HTR-8/SVneo (cell line): ENCODE measurements at regions not wholly inside any gene's neighbourhood (a gene's known extent, or its start where the extent isn't known, plus 50 kb on each side); places are given as distances from the start of the nearest gene placed in this dataset.
"Not testable (repeated sequence)": the region's sequence is repeated elsewhere in the genome, so short reads cannot be mapped to it uniquely, and the experiment has no call there.

Source experiments
- DNase-seq: peaks from one replicate; pipeline ENCODE4 v3.0.0; 2011; ENCODE audit warnings: low spot score, mixed read lengths; ENCODE audit not compliant: insufficient read length
- FAIRE-seq: peaks from 2 replicates; lab custom pipeline; 2011; peaks lifted over from hg19 to GRCh38; lab: Jason Lieb, UNC

DNA sequence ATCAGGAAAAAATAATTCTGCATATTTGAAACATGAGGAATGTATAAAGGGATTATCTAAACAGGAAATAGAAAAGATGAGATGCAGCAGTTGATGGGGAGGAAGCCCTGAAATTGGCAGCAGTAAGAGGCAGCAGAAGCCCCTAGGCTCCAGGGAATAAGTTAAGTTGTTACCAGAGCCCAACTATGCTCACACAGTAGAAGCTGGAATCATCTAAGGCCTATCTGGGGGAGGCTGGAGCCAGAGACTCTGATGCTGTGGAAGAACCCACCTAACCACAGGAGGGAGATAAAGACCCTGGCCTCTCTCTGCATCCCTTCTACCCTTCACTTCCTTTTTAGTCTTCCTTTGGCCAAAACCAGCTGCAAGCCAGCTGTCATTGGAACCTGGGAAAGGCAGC lies 519.7 kb downstream of the DIPK2A start:
- no peak for DNase-seq
- no peak for FAIRE-seq

- not testable (repeated sequence) for FAIRE-seq, DNase-seq
Observed at GRCh38 chr3:144494651-144495050, 523.0 kb downstream of the DIPK2A start.

- no peak for FAIRE-seq
Observed at GRCh38 chr3:144496141-144496835, 524.7 kb downstream of the DIPK2A start.

GRCh38 chr3:144497452-144497851 lies 525.8 kb downstream of the DIPK2A start:
- FAIRE-seq (no peak), DNase-seq (no peak)

More at GRCh38 chr3:144496141-144496835, 524.7 kb downstream of the DIPK2A start:
- DNase-seq, result no peak

DNA sequence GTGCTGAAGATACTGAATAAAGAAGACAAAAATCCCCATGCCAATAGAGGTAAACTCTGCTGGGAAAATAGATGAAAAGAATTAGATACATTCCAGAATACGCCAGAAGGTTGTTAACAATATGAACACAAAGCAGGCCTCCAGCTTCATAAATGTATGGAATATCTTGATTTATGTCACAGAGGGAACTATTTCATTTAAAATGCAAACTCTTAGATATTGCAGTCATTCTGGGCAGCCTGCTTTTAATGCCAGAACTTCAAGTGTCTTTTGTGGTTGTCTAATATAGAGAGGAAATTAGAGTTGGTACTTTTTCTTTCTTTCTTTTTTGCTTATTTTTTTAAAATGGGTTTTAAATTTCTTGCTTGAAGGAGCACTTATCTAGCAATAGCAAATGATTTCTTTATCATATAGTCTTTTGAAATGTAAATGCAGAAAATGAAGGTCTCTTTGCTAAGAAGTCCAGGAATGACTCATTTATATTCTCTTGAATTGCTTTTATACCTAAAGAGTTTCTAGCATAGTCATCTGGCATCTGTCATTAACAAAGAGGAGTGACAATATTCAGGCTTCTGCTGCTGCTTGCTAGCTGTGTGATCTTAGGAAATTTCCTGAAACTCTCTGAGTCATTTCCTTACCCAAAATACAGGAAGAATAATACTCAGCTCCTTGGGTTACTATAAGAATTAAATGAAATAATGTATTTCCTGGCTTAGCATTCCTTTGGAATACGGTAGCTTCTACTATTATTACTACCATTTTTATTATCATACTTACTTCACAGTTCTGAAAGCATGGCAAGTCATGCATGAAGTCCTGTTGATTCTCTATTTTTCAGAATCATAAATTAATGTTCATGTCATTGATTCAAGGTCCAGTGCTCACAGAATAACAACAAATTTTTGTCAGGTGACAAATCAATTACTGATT lies 527.6 kb downstream of the DIPK2A start:
- DNase-seq (no peak), FAIRE-seq (no peak)

DNA sequence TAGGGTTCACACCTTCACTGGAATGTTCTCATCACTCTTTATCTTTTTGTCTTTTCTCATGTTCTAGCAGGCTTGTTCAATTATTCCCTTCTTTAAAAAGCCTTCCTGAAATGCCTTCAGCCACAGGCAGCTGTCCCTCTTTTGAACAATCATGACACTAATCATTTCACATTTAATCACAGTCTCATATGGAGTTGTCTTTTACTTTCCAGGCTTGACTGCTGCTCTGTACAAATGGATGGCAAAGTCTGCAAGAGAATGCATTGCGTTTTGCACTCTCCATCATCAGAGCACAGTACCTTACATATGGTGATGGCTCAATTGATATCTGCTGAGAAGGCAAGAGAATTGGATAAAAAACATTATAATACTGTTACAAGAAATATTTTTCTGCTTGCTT lies 529.8 kb downstream of the DIPK2A start:
- DNase-seq, result no peak
- no peak for FAIRE-seq

DNA sequence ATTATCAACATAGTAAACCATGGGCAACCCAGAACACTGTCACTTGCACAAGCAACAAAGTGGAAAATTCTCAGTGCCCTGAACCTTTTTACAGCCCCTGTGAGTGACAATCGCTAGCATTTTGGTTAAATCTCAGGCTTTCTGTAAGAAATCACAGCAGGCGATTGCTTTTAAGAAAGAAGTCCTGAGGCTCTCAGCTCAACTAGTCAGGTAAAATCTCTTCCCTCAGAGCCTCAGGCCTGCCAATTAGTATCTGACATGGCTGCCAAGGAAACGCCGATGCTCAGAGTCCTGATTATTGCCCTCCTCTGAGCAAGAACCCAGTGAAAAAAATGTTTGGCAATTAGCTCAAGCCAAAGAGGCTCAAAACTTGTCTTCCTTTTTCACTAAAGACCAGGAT lies 530.8 kb downstream of the DIPK2A start:
- no peak for DNase-seq
- FAIRE-seq, result no peak

DNA sequence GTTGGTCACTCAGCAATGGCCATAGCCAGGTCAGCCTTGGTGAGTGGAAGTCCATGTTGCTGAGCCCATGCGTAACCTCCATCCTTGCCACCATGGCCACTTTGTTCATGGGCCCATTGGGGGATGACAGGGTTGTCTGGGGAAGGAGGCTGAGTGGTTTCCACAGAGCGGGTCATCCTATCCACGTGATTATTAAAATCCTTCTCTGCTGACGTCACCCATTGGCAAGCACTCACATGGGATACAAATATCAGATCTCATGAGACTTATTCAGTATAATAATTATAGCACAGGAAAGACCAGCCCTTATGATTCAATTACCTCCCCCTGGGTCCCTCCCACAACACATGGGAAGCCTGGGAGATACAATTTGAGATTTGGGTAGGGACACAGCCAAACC lies 534.8 kb downstream of the DIPK2A start:
- not testable (repeated sequence) for DNase-seq, FAIRE-seq

DNA sequence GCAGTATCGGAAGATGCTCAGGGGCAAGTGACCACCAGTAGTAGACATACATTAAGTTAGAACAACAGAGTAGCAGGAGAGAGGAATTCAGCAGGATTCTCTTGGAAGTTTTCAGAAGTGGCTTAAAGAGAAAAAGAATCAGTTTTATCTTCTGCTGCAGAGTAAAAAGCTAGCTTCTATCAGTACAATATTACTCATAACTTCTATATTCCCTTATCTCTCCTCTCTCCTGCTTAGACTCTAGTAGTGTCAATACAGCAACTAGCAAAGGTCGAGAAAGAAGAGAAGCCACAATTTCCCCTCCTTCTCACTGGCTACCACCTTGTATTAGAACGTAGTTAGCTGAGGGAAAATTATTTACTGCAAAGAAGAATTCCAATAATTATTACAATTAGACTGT lies 539.7 kb downstream of the DIPK2A start:
- FAIRE-seq (no peak), DNase-seq (no peak)

DNA sequence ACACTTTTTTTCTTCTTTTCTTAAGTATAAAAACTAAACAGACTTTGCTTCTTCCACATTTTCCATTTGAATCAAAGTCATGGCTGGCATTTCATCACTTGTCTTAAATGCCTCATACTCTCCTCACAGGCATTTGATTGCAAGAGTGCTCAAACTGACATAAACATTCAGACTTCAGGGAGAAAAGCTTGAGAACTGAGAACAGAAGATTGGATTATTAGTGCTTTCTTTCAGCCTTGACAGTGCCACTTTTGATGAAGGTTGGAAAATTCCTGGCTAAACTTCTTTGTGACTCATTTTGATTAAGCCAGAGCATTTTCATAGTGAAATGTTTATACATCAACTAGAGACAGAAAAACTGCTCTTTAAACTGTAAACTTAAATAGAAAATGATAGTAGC lies 544.4 kb downstream of the DIPK2A start:
- no peak for DNase-seq

DNA sequence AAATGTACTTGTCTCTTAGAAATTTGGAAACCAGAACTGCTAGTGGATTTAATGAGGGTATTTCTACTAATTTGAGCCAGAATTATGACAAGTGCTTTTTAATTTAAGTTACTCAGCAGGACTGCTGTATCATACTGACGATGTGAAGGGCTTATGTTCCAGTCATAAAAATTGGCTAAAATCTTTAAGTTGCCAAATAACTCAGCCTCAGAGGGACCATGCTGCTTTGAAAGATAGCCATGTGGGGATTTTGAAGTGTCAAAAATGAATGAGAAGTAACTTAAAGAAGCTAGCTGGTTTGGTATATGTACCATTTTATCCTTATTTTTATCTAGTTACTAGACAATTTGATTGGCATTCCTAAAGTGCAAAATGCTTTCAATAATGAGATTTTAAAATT lies 545.0 kb downstream of the DIPK2A start:
- DNase-seq (no peak), FAIRE-seq (no peak)

More for the DNA sequence above, 544.4 kb downstream of the DIPK2A start:
- no peak for FAIRE-seq

DNA sequence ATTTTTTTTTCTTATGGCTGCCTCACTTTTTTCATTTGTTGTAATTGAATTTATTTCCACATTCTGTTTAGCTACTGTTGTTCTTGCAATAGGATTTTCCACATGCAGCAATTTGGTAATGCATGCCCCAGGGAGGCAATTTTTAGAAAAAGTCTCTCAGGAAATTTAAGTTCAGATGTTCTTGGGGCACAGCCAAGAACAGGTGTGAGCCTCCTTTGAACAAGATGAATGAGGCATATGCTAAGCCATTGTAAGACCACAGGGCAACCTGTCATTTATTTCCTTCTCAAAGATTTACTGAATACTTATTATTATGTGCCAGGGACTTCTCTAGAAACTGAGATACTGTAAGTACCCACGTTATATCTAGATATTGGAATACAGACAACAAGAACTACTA lies 549.5 kb downstream of the DIPK2A start:
- DNase-seq, result no peak
- FAIRE-seq, result no peak

DNA sequence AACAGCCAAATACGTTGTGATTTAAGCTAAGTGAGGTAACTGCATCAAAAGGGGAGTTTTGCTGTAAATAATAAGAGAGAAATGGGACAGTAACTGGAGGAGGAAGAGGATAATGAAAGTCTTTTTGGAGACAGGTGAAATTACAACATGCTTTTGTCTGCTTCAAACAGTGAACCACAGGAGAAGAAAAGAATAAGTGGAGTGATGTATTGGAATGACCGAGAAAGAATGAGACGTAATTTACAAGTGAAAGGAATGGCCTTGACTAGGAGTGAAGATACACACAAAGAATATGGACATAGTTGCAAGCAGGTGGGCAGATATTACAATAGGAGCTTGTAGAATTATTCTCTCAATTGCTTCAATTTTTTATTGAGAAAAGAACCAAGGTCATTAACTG lies 550.8 kb downstream of the DIPK2A start:
- DNase-seq (no peak), FAIRE-seq (no peak)

DNA sequence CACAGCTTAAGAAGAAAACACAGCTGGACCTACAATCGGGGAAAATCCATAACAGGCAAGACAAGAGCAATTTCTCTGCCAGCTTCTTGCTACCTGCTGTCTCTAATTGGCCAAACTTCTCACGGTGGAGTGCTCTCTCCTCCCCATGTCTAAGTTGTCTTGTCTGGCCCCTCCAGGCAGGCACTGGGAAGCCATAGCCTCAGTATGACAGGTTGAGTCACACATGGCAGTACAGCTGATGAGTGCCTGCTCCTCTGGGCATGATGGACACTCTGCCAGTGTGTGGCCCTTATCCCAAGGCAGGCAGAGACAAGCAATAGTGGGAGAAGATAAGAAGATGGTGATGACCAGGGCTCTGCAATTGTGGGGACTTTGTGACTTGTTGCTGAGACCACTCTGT lies 551.8 kb downstream of the DIPK2A start:
- FAIRE-seq, result no peak
- no peak for DNase-seq

GRCh38 chr3:144524531-144524930 lies 552.9 kb downstream of the DIPK2A start:
- DNase-seq, result no peak
- no peak for FAIRE-seq

GRCh38 chr3:144529566-144529965 lies 557.9 kb downstream of the DIPK2A start:
- no peak for DNase-seq
- FAIRE-seq, result no peak

GRCh38 chr3:144544871-144545270 lies 573.2 kb downstream of the DIPK2A start:
- FAIRE-seq (no peak), DNase-seq (no peak)

- DNase-seq (no peak), FAIRE-seq (no peak)
Observed at GRCh38 chr3:144546539-144546938, 574.9 kb downstream of the DIPK2A start.

GRCh38 chr3:144548346-144548745 lies 576.7 kb downstream of the DIPK2A start:
- FAIRE-seq (no peak), DNase-seq (no peak)

DNA sequence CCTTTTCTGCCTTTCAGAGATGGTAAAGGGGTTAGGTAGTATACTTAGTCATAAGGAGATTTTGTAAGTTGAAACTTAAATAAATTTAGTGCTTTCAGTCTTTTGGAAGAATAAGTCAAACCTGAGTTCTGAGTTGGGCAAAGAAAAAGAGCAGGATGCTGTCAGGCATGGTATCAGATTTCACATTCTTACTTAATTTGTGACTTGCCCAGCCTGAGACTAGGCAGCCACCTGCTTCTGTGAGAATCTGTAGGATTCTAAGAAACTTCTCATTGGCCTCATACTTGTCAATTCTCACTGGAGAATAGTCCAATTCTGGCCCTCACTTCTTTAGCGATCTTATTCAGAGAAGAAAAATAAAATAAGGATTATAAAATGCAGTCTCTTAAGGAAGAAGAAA lies 577.5 kb downstream of the DIPK2A start:
- no peak for DNase-seq

DNA sequence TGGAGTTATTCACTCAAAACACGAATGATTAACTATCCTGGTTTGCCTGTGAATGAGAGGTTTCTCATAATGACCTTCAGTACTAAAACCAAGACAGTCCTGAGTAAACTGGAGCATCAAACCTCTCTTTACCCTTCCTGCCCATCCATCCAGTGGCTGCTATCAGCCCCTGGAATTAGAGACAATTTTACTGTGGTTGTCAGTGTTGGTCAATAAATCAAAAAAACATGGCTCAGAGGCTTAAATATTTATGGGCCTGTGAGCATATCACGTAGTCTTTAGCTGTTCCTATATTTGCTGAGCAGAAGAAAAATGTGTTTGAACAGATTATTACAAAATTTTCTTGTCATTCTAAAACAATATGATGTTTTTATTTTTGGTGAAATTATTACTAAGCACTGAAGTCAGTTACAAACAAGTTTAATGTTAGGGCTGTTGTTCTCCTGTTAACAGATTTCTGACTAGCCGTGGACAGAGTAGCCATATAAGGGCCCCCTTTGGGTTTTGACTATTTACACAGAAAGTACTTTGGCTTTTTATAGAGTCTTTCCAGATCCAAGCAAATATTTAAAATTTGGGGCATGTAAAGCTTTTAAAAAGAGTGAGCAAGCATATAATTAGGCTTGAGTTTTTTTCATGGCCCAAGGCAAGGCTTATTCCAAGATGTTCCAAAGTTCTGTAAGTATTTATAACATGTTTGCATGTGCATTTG lies 580.9 kb downstream of the DIPK2A start:
- no peak for FAIRE-seq
- DNase-seq, result no peak

More for the DNA sequence above, 577.5 kb downstream of the DIPK2A start:
- FAIRE-seq, result no peak
